Neural crest cell (in vitro differentiated cells): ENCODE measurements at regions not wholly inside any gene's neighbourhood (a gene's known extent, or its start where the extent isn't known, plus 50 kb on each side); places are given as distances from the start of the nearest gene placed in this dataset.
"Not testable (repeated sequence)": the region's sequence is repeated elsewhere in the genome, so short reads cannot be mapped to it uniquely, and the experiment has no call there.

Experiments
- DNase-seq: peaks from one replicate; pipeline ENCODE4 v3.0.0; 2021; ENCODE audit warnings: low read depth, mixed read lengths, low spot score
- H3K27ac Mint-ChIP-seq: one replicate; pipeline ENCODE4 v1.8.0; 2021; ENCODE audit warnings: mild to moderate bottlenecking, mixed read lengths; ENCODE audit not compliant: unreplicated experiment
- H3K27me3 Mint-ChIP-seq: 2 replicates; pipeline ENCODE4 v1.8.0; 2021; ENCODE audit warnings: low read depth, mild to moderate bottlenecking, mixed read lengths
- H3K36me3 Mint-ChIP-seq: 2 replicates; pipeline ENCODE4 v1.8.0; 2021; ENCODE audit warnings: low read depth, mild to moderate bottlenecking, mixed read lengths
- H3K4me1 Mint-ChIP-seq: 2 replicates; pipeline ENCODE4 v1.8.0; 2021; ENCODE audit warnings: mixed read lengths
- H3K4me3 Mint-ChIP-seq: one replicate; pipeline ENCODE4 v1.8.0; 2021; ENCODE audit warnings: mild to moderate bottlenecking, mixed read lengths
- H3K9me3 Mint-ChIP-seq: 2 replicates; pipeline ENCODE4 v1.8.0; 2021; ENCODE audit warnings: mixed read lengths
- TF ChIP-seq, protein P1 (sequence below): fragments of 200-600 bp; sonication (generic); conservative IDR thresholded peaks from 2 replicates; pipeline ENCODE4 v1.5.0; 2021; ENCODE audit warnings: antibody characterized with exemption, mild to moderate bottlenecking

GRCh38 chr15:79777916-79778315, 118.9 kb downstream of the MTHFS start:
- no peaks in the 10 kb centered on the region for H3K4me1 Mint-ChIP-seq
- TF ChIP-seq, protein P1, sequence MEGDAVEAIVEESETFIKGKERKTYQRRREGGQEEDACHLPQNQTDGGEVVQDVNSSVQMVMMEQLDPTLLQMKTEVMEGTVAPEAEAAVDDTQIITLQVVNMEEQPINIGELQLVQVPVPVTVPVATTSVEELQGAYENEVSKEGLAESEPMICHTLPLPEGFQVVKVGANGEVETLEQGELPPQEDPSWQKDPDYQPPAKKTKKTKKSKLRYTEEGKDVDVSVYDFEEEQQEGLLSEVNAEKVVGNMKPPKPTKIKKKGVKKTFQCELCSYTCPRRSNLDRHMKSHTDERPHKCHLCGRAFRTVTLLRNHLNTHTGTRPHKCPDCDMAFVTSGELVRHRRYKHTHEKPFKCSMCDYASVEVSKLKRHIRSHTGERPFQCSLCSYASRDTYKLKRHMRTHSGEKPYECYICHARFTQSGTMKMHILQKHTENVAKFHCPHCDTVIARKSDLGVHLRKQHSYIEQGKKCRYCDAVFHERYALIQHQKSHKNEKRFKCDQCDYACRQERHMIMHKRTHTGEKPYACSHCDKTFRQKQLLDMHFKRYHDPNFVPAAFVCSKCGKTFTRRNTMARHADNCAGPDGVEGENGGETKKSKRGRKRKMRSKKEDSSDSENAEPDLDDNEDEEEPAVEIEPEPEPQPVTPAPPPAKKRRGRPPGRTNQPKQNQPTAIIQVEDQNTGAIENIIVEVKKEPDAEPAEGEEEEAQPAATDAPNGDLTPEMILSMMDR, result no peak
- peaks cover 8% of the 10 kb centered on the region for H3K9me3 Mint-ChIP-seq
- H3K36me3 Mint-ChIP-seq, result peaks cover 1% of the 10 kb centered on the region
- H3K27ac Mint-ChIP-seq, result no peak overlapping the region
- no peaks in the 10 kb centered on the region for H3K27me3 Mint-ChIP-seq
- no peak for DNase-seq
- no peak overlapping the region for H3K4me3 Mint-ChIP-seq

DNA sequence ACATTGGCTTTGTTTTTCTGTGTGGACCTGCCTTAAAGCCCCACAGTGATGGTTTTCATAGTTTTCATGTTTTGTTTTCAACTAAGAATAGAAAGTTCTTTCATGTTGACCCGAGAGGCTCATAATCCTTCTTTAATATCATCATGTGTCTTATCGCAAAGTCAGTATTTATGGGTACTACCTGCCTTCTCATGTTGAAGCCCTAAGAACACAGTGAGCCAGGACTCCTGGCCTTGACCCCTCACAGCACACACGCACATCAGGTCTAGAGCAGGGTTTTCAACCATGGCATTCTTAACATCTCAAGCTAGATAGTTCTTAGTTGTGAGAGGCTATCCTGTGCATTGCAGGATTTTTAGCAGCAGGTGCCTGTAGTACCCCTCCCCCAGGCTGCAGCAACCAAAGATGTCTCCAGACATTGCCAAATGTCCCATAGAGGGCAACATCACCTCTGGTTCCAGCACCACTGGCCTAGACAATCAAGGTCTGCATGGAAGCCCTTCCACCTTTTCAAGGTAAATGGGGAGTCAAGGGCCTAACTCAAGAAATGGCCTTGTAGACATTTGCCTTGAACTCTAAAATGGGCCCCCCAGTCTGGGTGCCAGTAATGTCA, 118.3 kb downstream of the MTHFS start:
- Mint-ChIP-seq H3K27me3 (no peaks in the 10 kb centered on the region), H3K4me3 (no peak overlapping the region), H3K36me3 (peaks cover 4% of the 10 kb centered on the region), H3K27ac (no peak overlapping the region), H3K9me3 (peaks cover 11% of the 10 kb centered on the region), H3K4me1 (no peaks in the 10 kb centered on the region)
- TF ChIP-seq, protein P1, result no peak
- no peak for DNase-seq

DNA sequence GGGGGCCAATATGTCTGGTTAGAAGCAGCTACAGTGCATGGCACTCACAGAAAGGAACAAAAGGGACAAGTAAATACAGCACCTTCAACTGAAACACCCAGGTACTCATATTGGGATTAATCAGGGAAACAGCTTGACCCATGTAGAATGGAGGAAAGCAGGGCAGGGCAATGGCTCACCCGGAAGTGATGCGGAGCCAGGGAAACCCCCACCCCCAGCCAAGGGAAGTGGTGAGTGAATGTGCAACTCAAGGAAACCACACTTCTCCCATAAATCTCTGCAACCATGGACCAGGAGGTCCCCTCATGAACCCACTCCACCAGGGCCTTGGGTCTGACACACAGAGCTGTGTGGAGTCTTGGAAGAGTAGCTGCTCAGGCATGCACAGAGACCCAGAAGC, 117.1 kb downstream of the MTHFS start:
- DNase-seq, result no peak
- Mint-ChIP-seq H3K4me1 (peaks cover 3% of the 10 kb centered on the region), H3K36me3 (peaks cover 4% of the 10 kb centered on the region), H3K27ac (no peak overlapping the region), H3K4me3 (no peak overlapping the region), H3K27me3 (no peaks in the 10 kb centered on the region), H3K9me3 (peaks cover 11% of the 10 kb centered on the region)
- TF ChIP-seq, protein P1, result no peak

DNA sequence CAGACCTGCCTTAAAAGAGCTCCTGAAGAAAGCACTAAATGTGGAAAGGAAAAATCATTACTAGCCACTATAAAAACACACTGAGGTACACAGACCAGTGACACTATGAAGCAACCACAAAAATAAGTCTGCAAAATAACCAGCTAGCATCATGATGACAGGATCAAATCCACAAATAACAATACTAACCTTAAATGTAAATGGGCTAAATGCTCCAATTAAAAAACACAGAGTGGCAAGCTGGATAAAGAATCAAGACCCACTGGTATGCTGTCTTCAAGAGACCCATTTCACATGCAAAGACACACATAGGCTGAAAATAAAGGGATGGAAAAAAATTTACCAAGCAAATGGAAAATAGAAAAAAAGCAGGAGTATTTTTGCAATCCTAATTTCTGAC, 114.5 kb downstream of the MTHFS start:
- H3K9me3 Mint-ChIP-seq, result peaks cover 11% of the 10 kb centered on the region
- H3K27me3 Mint-ChIP-seq, H3K4me3 Mint-ChIP-seq, H3K4me1 Mint-ChIP-seq, H3K27ac Mint-ChIP-seq, DNase-seq, H3K36me3 Mint-ChIP-seq: not testable (repeated sequence)
